ENCODE measurements at regions not wholly inside any gene's neighbourhood (a gene's known extent, or its start where the extent isn't known, plus 50 kb on each side); places are given as distances from the start of the nearest gene placed in this dataset.
"Not testable (repeated sequence)": the region's sequence is repeated elsewhere in the genome, so short reads cannot be mapped to it uniquely, and the experiment has no call there.

DNA sequence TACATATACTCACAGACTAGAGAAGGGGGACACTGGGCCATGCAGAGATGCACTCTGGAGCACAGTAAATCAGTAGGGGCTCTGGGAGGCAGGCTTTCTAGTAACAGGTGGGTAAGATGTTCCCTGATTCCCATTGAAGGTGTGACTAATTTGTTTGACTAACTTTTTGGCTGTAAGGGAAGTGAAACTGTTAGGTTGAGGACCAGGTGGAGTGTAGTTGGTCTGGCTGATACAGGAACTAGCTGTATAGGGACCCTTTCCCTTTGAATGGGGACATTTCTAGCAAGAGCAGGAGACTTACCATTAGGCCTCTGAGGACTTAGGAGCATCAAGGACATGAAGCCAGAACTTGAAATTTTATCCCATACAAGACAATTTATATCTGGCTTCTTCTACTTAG, 989.6 kb upstream of the COX7C start:
- no peaks in the 10 kb centered on the region for H3K36me3 Mint-ChIP-seq (ENCODE audit: low read depth)
- DNase-seq, result no peak
- ChIA-PET CTCF (no interaction called here), POLR2A (no interaction called here)
- H3K4me3 Mint-ChIP-seq, result no peak overlapping the region
- no peak overlapping the region for H3K27ac Mint-ChIP-seq
- H3K27me3 Mint-ChIP-seq, result no peaks in the 10 kb centered on the region
- no peaks in the 10 kb centered on the region for H3K9me3 Mint-ChIP-seq
- H3K4me1 Mint-ChIP-seq, result no peaks in the 10 kb centered on the region

DNA sequence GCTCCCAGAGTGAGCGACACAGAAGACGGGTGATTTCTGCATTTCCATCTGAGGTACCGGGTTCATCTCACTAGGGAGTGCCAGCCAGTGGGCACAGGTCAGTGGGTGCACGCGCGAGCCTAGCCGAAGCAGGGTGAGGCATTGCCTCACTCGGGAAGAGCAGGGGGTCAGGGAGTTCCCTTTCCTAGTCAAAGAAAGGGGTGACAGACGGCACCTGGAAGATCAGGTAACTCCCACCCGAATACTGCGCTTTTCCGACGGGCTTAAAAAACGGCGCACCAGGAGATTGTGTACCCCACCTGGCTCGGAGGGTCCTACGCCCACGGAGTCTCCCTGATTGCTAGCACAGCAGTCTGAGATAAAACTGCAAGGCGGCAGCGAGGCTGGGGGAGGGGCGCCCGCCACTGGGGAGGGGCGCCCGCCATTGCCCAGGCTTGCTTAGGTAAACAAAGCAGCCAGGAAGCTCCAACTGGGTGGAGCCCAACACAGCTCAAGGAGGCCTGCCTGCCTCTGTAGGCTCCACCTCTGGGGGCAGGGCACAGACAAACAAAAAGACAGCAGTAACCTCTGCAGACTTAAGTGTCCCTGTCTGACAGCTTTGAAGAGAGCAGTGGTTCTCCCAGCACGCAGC, 979.1 kb upstream of the COX7C start:
- H3K36me3 Mint-ChIP-seq (ENCODE audit: low read depth); DNase-seq; H3K27ac Mint-ChIP-seq; POLR2A ChIA-PET; CTCF ChIA-PET; H3K4me3 Mint-ChIP-seq; H3K9me3 Mint-ChIP-seq; H3K4me1 Mint-ChIP-seq; H3K27me3 Mint-ChIP-seq: not testable (repeated sequence)

DNA sequence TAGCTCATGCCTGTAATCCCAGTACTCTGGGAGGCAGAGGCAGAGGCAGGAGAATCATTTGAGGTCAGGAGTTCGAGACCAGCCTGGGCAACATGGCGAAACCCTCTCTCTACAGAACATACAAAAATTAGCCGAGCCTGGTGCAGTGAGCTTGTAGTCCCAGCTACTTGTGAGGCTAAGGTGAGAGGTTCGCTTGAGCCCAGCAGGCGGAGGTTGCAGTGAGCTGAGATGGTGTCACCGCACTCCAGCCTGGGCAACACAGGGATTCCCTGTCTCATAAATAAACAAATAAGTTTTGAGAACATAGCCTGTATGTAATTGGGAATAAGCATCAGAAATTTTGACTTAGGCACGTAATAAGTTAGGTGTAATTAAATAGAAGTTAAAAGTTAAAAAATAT, 971.7 kb upstream of the COX7C start:
- no peaks in the 10 kb centered on the region for H3K4me1 Mint-ChIP-seq
- no peaks in the 10 kb centered on the region for H3K27me3 Mint-ChIP-seq
- no peak for DNase-seq
- H3K27ac Mint-ChIP-seq, result no peak overlapping the region
- CTCF ChIA-PET, result no interaction called here
- POLR2A ChIA-PET, result no interaction called here
- no peak overlapping the region for H3K4me3 Mint-ChIP-seq
- no peaks in the 10 kb centered on the region for H3K36me3 Mint-ChIP-seq (ENCODE audit: low read depth)
- H3K9me3 Mint-ChIP-seq, result no peaks in the 10 kb centered on the region

DNA sequence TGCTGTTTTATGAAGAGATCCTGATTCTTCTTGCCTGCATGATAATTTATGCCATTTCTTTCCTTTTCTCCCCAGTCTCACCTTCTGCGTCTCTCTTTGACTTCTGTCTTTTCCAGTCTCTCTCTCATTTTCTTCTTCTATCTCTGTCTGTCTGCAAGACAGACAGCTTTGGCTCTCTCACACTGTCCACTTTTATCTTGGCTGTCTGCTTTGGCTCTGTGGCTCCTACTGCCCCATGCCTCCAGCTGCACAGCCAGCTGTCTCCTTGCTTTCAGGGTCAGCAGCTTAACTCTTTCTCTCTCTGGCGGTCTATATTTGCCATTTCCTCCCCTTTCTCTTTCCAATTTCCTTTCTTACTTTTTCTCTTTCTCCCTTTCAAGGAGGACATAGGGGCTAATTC, 971.1 kb upstream of the COX7C start:
- no peaks in the 10 kb centered on the region for H3K4me1 Mint-ChIP-seq
- H3K27ac Mint-ChIP-seq, result no peak overlapping the region
- DNase-seq, result no peak
- CTCF ChIA-PET, result no interaction called here
- H3K4me3 Mint-ChIP-seq, result no peak overlapping the region
- H3K27me3 Mint-ChIP-seq, result no peaks in the 10 kb centered on the region
- no peaks in the 10 kb centered on the region for H3K36me3 Mint-ChIP-seq (ENCODE audit: low read depth)
- POLR2A ChIA-PET, result no interaction called here
- H3K9me3 Mint-ChIP-seq, result no peaks in the 10 kb centered on the region

DNA sequence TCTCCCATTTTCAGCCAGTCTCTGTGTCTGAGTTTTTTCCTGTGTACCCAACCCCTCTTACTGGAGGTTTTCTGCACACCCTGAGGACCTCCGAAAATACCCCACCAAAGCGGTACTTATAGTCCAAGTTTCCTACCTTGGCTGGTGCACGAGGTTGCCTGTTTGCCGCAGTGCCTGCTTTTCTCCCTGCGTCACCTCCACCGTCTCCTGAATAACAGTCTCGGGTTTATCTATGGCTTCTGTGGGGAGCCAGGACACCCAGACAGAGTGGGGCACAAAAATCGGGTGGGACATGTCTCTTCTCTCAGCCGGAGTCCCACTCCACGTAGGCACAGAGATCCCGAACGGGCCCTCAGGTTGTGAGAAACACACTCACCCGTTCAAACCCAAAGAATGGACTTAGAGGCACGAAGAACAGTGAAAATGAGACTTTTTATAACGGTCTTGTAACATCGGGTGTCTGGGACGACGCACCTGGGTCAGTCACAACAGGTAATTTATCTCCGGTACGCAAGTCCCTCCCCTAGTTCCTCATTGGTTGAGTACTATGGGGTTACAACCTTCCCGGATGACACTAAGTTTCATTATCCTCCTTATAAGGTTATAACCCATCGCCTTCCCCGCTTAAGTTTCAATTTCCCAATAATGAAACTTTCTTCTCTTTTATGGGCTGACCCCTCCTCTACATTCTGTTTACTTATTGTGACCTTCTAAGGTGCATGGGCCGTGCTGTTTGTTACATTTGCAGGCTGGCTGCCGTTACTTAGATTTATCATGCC, 970.2 kb upstream of the COX7C start:
- no peaks in the 10 kb centered on the region for H3K27me3 Mint-ChIP-seq
- no peak overlapping the region for H3K4me3 Mint-ChIP-seq
- H3K27ac Mint-ChIP-seq, result no peak overlapping the region
- H3K4me1 Mint-ChIP-seq, result no peaks in the 10 kb centered on the region
- ChIA-PET CTCF (no interaction called here), POLR2A (no interaction called here)
- H3K9me3 Mint-ChIP-seq, result peaks cover 2% of the 10 kb centered on the region
- no peaks in the 10 kb centered on the region for H3K36me3 Mint-ChIP-seq (ENCODE audit: low read depth)
- DNase-seq, result no peak

DNA sequence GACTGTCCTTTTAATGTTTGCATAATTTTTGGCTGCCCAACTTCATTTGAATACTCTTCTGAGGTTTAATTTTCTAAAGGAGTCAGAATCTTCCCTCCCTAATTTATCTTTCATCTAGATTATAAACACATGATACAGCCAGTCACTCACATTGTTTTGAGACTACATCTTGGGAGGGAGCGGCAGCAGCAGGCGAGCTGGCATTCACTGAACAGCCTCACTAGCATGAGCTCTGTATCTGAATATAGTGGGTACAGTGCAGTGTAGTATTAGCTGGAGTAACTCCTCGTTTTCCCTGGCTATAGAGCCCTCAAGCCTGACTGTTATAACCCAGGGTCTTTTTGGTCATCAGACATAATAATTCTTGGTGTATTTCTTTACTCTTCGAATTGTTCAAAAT, 969.2 kb upstream of the COX7C start:
- H3K4me3 Mint-ChIP-seq, result no peak overlapping the region
- peaks cover 2% of the 10 kb centered on the region for H3K9me3 Mint-ChIP-seq
- no peaks in the 10 kb centered on the region for H3K36me3 Mint-ChIP-seq (ENCODE audit: low read depth)
- H3K27me3 Mint-ChIP-seq, result no peaks in the 10 kb centered on the region
- no peaks in the 10 kb centered on the region for H3K4me1 Mint-ChIP-seq
- CTCF ChIA-PET, result no interaction called here
- H3K27ac Mint-ChIP-seq, result no peak overlapping the region
- POLR2A ChIA-PET, result no interaction called here
- no peak for DNase-seq

DNA sequence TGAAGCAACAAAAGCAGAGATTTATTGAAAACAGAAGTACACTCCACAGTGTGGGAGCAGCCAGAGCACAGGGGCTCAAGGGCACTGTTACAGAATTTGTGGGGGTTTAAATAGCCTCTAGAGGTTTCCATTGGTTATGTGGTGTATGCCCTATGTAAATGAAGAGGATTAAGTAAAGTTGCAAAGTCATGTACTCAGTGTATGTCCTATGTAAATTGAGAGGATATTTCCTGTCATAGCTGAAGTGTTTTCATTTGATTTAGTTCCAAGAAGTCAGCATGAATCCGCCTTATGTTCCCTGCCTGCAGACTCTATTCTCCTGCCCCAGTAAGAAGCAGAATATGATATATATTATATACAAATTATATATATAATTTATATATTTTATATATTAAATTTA, 966.0 kb upstream of the COX7C start:
- POLR2A ChIA-PET, result no interaction called here
- no peak overlapping the region for H3K27ac Mint-ChIP-seq

DNA sequence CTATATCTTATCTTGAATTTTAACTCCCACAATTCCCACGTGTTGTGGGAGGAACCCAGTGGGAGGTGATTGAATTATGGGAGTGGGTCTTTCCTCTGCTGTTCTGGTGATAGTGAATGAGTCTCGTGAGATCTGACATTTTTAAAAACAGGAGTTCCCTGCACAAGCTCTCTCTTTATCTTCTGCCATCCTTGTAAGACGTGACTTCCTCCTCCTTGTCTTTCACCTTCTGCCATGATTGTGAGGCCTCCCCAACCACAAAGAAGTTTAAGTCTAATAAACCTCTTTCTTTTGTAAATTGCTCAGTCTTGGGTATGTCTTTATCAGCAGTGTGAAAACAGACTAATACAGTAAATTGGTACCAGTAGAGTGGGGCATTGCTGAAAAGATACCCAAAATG, 963.6 kb upstream of the COX7C start:
- DNase-seq; H3K4me3 Mint-ChIP-seq; H3K4me1 Mint-ChIP-seq; H3K36me3 Mint-ChIP-seq (ENCODE audit: low read depth); POLR2A ChIA-PET; H3K27ac Mint-ChIP-seq; H3K27me3 Mint-ChIP-seq; CTCF ChIA-PET: not testable (repeated sequence)
- H3K9me3 Mint-ChIP-seq, result peaks cover 11% of the 10 kb centered on the region

More for the DNA sequence above, 966.0 kb upstream of the COX7C start:
- CTCF ChIA-PET, result no interaction called here
- no peaks in the 10 kb centered on the region for H3K36me3 Mint-ChIP-seq (ENCODE audit: low read depth)
- H3K27me3 Mint-ChIP-seq, result no peaks in the 10 kb centered on the region
- DNase-seq, result no peak
- no peak overlapping the region for H3K4me3 Mint-ChIP-seq
- H3K9me3 Mint-ChIP-seq, result peaks cover 8% of the 10 kb centered on the region
- H3K4me1 Mint-ChIP-seq, result no peaks in the 10 kb centered on the region

DNA sequence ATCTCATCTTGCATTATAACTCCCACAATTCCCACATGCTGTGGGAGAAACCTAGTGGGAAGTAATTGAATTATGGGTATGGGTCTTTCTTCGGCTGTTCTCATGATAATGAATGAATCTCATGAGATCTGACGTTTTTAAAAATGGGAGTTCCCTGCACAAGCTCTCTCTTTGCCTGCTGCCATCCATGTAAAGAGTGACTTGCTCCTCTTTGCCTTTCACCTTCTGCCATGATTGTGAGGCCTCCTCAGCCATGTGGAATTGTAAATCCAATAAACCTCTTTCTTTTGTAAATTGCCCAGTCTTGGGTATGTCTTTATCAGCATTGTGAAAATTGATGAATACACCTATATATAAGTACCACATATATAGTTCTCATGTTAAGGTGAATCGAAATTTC, 961.7 kb upstream of the COX7C start:
- Mint-ChIP-seq H3K27ac (no peak overlapping the region), H3K9me3 (peaks cover 11% of the 10 kb centered on the region), H3K27me3 (no peaks in the 10 kb centered on the region), H3K4me3 (no peak overlapping the region), H3K4me1 (no peaks in the 10 kb centered on the region), H3K36me3 (ENCODE audit: low read depth) (no peaks in the 10 kb centered on the region)
- ChIA-PET POLR2A (no interaction called here), CTCF (no interaction called here)
- DNase-seq, result no peak

DNA sequence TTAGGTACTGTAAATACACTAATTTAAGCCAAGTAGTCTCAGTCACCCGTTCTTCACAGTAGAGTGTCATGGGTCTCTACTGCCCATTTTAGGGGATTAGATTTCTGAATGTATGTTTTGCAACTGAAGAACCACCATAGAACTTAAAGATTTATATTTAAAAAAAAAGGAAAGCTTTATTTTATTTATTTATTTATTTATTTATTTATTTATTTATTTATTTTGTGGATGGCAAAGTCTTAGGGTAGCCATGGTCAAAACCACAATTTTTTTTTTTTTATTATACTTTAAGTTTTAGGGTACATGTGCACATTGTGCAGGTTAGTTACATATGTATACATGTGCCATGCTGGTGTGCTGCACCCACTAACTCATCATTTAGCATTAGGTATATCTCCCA, 960.4 kb upstream of the COX7C start:
- H3K27me3 Mint-ChIP-seq; H3K4me3 Mint-ChIP-seq; H3K4me1 Mint-ChIP-seq; H3K9me3 Mint-ChIP-seq; H3K36me3 Mint-ChIP-seq (ENCODE audit: low read depth); DNase-seq; H3K27ac Mint-ChIP-seq; CTCF ChIA-PET; POLR2A ChIA-PET: not testable (repeated sequence)

DNA sequence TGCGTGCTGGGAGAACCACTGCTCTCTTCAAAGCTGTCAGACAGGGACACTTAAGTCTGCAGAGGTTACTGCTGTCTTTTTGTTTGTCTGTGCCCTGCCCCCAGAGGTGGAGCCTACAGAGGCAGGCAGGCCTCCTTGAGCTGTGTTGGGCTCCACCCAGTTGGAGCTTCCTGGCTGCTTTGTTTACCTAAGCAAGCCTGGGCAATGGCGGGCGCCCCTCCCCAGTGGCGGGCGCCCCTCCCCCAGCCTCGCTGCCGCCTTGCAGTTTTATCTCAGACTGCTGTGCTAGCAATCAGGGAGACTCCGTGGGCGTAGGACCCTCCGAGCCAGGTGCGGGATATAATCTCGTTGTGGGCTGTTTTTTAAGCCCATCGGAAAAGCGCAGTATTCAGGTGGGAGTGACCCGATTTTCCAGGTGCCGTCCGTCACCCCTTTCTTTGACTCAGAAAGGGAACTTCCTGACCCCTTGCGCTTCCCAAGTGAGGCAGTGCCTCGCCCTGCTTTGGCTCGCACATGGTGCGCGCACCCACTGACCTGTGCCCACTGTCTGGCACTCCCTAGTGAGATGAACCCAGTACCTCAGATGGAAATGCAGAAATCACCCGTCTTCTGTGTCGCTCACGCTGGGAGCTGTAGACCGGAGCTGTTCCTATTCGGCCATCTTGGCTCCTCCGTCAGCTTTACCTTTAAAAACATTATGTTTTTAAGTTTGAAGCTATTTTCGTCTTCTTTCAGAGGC, 954.6 kb upstream of the COX7C start:
- POLR2A ChIA-PET; H3K4me1 Mint-ChIP-seq; H3K27me3 Mint-ChIP-seq; H3K27ac Mint-ChIP-seq; H3K36me3 Mint-ChIP-seq (ENCODE audit: low read depth); DNase-seq; CTCF ChIA-PET; H3K4me3 Mint-ChIP-seq; H3K9me3 Mint-ChIP-seq: not testable (repeated sequence)

DNA sequence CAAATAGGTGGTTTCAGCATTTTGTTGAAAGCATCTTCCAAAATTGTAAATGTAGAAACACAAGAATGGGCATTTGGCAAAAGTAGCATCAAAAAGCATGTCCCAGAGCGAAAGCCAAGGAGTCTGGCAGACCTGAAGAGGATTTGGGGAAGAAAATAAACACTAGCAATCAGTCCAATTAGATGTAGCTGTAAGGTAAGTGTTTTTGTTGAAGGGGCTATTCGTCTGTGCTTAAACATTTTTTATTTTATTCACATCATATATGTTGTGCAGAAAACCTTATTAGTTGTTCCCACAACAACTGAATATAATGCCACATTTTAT, 954.1 kb upstream of the COX7C start:
- Mint-ChIP-seq H3K27ac (no peak overlapping the region), H3K27me3 (no peaks in the 10 kb centered on the region), H3K36me3 (ENCODE audit: low read depth) (no peaks in the 10 kb centered on the region), H3K9me3 (peaks cover 5% of the 10 kb centered on the region), H3K4me3 (no peak overlapping the region), H3K4me1 (no peaks in the 10 kb centered on the region)
- CTCF ChIA-PET, result no interaction called here
- no peak for DNase-seq
- POLR2A ChIA-PET, result no interaction called here

DNA sequence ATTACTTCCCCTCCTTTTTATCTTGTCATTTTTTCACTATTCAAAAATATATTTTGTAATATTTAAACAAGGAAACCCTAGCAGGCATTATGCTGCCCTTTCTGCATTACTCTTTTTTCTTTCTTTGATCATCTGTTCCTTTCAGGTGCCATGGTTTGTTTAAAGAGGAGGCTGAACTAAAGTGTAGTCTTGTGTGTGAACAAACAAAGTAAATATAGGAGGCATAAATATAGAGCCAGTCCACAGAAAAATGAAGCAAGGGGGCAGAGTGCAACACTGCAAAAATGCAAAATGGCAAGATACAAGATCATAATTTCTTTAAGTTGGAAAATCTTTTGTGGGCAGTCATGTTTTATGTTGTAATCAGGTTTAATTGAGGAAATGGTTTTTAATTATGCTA, 947.3 kb upstream of the COX7C start:
- Mint-ChIP-seq H3K4me1 (no peaks in the 10 kb centered on the region), H3K4me3 (no peak overlapping the region), H3K9me3 (peaks cover 2% of the 10 kb centered on the region), H3K27me3 (no peaks in the 10 kb centered on the region), H3K36me3 (ENCODE audit: low read depth) (no peaks in the 10 kb centered on the region), H3K27ac (no peak overlapping the region)
- DNase-seq, result no peak
- POLR2A ChIA-PET, result no interaction called here
- CTCF ChIA-PET, result no interaction called here

All from activated CD4-positive, alpha-beta memory T cell treated with anti-CD3 and anti-CD28 coated beads, Interleukin-2, amount 10 ng/mL, durations not matched to agents 7 days and 5 days (primary cell).